ENCODE measurements at regions not wholly inside any gene's neighbourhood (a gene's known extent, or its start where the extent isn't known, plus 50 kb on each side); places are given as distances from the start of the nearest gene placed in this dataset.
"Not testable (repeated sequence)": the region's sequence is repeated elsewhere in the genome, so short reads cannot be mapped to it uniquely, and the experiment has no call there.

GRCh38 chr6:128736780-128737179 is 146.2 kb upstream of the LAMA2 start:
- DNase-seq: no peak

- peak; percentile 5 for DNase-seq
Measured at GRCh38 chr6:128731249-128732165, 151.4 kb upstream of the LAMA2 start.

GRCh38 chr6:128727500-128727899 is 155.4 kb upstream of the LAMA2 start:
- no peak for DNase-seq

- peak; percentile 23 for DNase-seq
Measured at GRCh38 chr6:128725271-128726233, 157.4 kb upstream of the LAMA2 start.

- DNase-seq: no peak
Measured at GRCh38 chr6:128724738-128725137, 158.2 kb upstream of the LAMA2 start.

GRCh38 chr6:128723667-128724066 is 159.3 kb upstream of the LAMA2 start:
- no peak for DNase-seq

GRCh38 chr6:128720891-128721290 is 162.0 kb upstream of the LAMA2 start:
- no peak for DNase-seq

GRCh38 chr6:128719786-128720185 is 163.2 kb upstream of the LAMA2 start:
- DNase-seq: no peak

GRCh38 chr6:128713461-128713860 is 169.5 kb upstream of the LAMA2 start:
- no peak for DNase-seq

- no peak for DNase-seq
Measured at GRCh38 chr6:128712898-128713297, 170.0 kb upstream of the LAMA2 start.

GRCh38 chr6:128711149-128711548 is 171.8 kb upstream of the LAMA2 start:
- no peak for DNase-seq

- DNase-seq: no peak
Measured at GRCh38 chr6:128710315-128710714, 172.6 kb upstream of the LAMA2 start.

GRCh38 chr6:128704601-128705000 is 178.3 kb upstream of the LAMA2 start:
- no peak for DNase-seq

GRCh38 chr6:128703794-128704193 is 179.1 kb upstream of the LAMA2 start:
- not testable (repeated sequence) for DNase-seq

- no peak for DNase-seq
Measured at GRCh38 chr6:128696691-128697689, 176.6 kb upstream of the PTPRK start.

- DNase-seq: no peak
Measured at GRCh38 chr6:128694303-128695009, 174.1 kb upstream of the PTPRK start.

- DNase-seq: no peak
Measured at GRCh38 chr6:128690063-128690462, 169.7 kb upstream of the PTPRK start.

GRCh38 chr6:128686084-128686483 is 165.7 kb upstream of the PTPRK start:
- no peak for DNase-seq

- no peak for DNase-seq
Measured at GRCh38 chr6:128676456-128676855, 156.1 kb upstream of the PTPRK start.

- no peak for DNase-seq
Measured at GRCh38 chr6:128672023-128672422, 151.6 kb upstream of the PTPRK start.

GRCh38 chr6:128667339-128667858 is 147.0 kb upstream of the PTPRK start:
- DNase-seq: no peak
